ENCODE measurements at regions not wholly inside any gene's neighbourhood (a gene's known extent, or its start where the extent isn't known, plus 50 kb on each side); places are given as distances from the start of the nearest gene placed in this dataset.

DNA sequence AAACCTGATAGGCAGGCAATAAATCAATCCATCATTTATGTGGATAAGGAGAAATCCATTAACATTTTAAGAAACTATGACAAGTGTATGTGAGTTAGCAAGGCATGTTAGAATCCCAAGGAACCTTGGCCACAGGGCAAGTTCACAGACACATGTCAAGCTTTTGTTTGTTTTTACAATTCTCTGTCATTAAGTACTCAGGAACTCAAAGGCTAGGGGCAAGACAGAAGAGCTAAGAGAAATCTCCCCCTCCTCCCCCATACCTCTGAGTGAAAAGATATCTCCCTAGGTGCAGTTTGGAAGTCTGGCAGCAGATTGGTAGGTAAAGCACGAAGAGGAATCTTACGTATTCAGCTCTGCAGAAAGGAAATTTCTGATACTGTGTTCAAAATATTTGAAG lies 348.1 kb downstream of the IRS1 start:
- no peak for TF ChIP-seq ZNF274 (IDR thresholded peaks at IDR 0.05; ENCODE audit: low read depth, low read length)
- no peak for TF ChIP-seq YY1 (IDR thresholded peaks at IDR 0.05; ENCODE audit: insufficient read depth, insufficient read length)
- TF ChIP-seq SUZ12 (IDR thresholded peaks at IDR 0.05; ENCODE audit: extremely low read depth, insufficient read depth, insufficient read length): no peak
